ENCODE measurements at regions not wholly inside any gene's neighbourhood (a gene's known extent, or its start where the extent isn't known, plus 50 kb on each side); places are given as distances from the start of the nearest gene placed in this dataset.

DNA sequence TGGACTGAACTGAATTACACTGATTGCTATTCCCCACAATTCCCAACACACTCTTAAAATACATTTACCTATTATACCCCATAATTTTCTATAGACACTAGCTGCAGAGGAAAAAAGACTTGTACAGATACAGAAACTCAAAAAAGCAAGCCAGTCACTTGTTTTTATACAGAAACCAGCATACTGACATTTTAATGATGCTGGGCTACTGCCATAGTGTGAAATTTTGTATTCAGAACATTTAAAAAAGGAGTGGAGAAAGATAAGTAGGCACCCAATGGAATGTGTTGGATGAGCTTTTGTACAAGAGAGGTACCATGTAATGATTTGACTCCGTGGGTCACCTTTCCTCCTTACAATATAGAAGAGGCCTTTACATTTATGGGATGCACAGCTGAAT, 740.1 kb downstream of the PLCL1 start:
- TF ChIP-seq TAF1 (IDR thresholded peaks at IDR 0.05; ENCODE audit: low read depth) (no peak), CEBPB (IDR thresholded peaks at IDR 0.05) (no peak)

Measured in Ishikawa (cell line).